Breast epithelium (tissue), 3 donors: ENCODE measurements at regions not wholly inside any gene's neighbourhood (a gene's known extent, or its start where the extent isn't known, plus 50 kb on each side); places are given as distances from the start of the nearest gene placed in this dataset.

ENCODE experiments used
- CTCF ChIP-seq, 3 donors: fragments of 450-650 bp; IDR thresholded peaks; one replicate each; pipeline ENCODE4 v1.5.1; 2016 to 2017; ENCODE audit warnings: antibody characterized with exemption in 3 of 3, mild to moderate bottlenecking in 3 of 3, moderate library complexity in 3 of 3
- POLR2A ChIP-seq: fragments of 450-650 bp; IDR thresholded peaks from one replicate; pipeline ENCODE4 v1.6.1; 2016; ENCODE audit warnings: antibody characterized with exemption, mild to moderate bottlenecking, moderate library complexity

GRCh38 chr5:124466011-124466410 is 280.4 kb downstream of the ZNF608 start:
- TF ChIP-seq POLR2A (no peak), CTCF (IDR thresholded peaks at IDR 0.05) (no peak)
